ENCODE measurements at regions not wholly inside any gene's neighbourhood (a gene's known extent, or its start where the extent isn't known, plus 50 kb on each side); places are given as distances from the start of the nearest gene placed in this dataset.

DNA sequence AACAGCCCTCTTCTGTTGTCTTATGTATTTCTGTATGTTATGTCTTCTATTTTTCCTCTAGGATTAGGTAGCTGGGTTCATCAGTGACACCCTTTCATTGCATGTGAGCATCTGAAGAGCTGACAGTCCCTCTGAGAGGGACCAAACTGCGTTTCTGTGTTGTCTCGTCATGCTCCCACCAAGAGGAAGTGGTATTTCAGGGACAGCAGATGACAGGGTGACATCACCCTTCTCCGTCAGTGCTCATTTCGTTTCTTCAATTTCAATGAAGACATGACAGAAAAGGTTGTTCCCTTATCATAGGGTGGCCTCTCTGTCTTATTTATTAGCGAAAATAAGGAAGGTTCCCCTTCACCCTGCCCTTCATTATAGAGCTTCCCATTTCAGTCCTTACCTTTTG lies 225.9 kb upstream of the NR4A3 start:
- H3K4me3 ChIP-seq (ENCODE audit: control insufficient read depth, low read depth, low read length) = no peak overlapping the region
- DNase-seq (ENCODE audit: low read depth) = no peak
- TF ChIP-seq, protein P1, sequence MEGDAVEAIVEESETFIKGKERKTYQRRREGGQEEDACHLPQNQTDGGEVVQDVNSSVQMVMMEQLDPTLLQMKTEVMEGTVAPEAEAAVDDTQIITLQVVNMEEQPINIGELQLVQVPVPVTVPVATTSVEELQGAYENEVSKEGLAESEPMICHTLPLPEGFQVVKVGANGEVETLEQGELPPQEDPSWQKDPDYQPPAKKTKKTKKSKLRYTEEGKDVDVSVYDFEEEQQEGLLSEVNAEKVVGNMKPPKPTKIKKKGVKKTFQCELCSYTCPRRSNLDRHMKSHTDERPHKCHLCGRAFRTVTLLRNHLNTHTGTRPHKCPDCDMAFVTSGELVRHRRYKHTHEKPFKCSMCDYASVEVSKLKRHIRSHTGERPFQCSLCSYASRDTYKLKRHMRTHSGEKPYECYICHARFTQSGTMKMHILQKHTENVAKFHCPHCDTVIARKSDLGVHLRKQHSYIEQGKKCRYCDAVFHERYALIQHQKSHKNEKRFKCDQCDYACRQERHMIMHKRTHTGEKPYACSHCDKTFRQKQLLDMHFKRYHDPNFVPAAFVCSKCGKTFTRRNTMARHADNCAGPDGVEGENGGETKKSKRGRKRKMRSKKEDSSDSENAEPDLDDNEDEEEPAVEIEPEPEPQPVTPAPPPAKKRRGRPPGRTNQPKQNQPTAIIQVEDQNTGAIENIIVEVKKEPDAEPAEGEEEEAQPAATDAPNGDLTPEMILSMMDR (conservative IDR thresholded peaks at IDR 0.05; ENCODE audit: control insufficient read depth, insufficient read depth, low read depth, low read length) = no peak

DNA sequence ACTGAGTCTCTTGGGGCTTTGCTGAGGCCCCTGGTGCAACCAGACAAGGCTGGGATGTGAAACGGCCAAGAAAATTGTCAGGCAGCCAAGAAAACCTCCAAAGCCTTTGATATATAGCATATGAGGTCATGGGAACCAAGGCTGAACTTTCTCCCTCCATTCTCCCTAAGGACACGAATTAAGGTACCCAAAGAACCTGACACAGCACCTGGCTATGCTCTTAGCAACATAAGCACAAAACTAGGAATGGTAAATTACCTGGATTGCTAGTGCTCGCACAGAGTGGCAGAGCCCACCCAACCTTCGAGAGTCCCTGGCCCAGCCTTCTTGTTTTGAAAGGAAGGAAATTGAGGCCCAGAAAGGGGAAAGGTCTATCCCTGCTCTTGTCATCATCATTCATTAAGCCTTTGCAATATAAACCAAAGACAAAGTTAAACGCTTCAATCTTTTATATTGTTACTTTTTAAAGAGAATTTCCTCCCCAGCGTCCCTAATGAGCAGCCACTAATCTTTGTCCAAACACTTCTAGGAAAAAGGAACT lies 220.0 kb upstream of the NR4A3 start:
- DNase-seq (ENCODE audit: low read depth) = peak; percentile 31
- no peak overlapping the region for H3K4me3 ChIP-seq (ENCODE audit: control insufficient read depth, low read depth, low read length)
- TF ChIP-seq, protein P1 (conservative IDR thresholded peaks at IDR 0.05; ENCODE audit: control insufficient read depth, insufficient read depth, low read depth, low read length) = no peak

DNA sequence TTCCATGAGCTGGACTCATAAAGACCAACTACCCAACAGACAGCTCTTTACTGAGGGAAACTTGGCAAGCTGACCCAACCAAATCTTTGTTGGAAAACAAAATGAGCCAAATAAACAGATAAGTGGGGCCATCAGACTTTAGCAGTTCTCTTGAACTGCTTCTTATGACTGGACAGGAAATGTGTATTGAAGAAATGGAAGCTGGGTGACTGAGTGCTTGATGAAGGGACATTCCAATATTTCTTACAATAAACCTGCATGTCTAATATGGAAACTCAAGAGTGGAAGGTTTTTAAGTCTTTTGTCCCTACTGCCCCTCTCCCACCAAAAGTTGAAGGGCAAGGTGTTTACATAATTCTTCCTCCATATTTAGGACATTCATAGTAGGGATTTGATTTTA lies 218.8 kb upstream of the NR4A3 start:
- TF ChIP-seq, protein P1 (conservative IDR thresholded peaks at IDR 0.05; ENCODE audit: control insufficient read depth, insufficient read depth, low read depth, low read length) = no peak
- H3K4me3 ChIP-seq (ENCODE audit: control insufficient read depth, low read depth, low read length) = no peak overlapping the region
- no peak for DNase-seq (ENCODE audit: low read depth)

DNA sequence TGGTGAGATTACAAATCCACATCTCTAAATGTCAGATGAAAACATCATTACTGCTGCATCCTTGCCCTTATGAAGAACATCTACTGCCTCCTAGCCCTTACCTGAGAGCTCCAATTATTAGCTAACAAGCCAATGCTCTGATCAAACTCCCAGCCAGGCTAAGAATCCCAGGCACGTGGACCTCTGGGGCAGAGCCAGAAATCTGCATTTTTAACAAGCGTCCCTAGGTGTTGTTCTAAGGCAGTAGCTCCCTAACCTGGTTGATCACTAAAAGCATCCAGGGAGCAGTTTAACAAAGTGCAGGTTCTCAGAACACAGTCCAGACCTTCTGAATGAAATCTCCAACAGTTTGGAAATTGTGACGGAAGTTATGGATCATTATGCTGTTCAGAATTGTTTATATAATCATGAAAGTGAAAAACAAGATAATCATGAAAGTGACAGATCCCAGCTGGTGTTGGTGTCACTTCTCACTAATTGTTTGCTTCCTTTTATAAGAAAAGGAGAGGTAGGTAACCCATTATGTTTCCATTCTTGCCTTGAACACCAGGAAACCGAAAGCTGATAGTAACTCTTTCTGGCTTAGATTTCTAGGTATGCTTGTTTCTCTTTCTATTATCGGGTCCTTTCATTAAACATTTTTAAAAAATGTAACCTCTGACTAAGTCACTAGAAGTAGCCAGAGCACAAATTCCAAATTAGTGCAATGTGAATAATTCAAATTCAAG lies 216.5 kb upstream of the NR4A3 start:
- TF ChIP-seq, protein P1 (conservative IDR thresholded peaks at IDR 0.05; ENCODE audit: control insufficient read depth, insufficient read depth, low read depth, low read length) = no peak
- H3K4me3 ChIP-seq (ENCODE audit: control insufficient read depth, low read depth, low read length) = no peak overlapping the region
- DNase-seq (ENCODE audit: low read depth) = no peak

DNA sequence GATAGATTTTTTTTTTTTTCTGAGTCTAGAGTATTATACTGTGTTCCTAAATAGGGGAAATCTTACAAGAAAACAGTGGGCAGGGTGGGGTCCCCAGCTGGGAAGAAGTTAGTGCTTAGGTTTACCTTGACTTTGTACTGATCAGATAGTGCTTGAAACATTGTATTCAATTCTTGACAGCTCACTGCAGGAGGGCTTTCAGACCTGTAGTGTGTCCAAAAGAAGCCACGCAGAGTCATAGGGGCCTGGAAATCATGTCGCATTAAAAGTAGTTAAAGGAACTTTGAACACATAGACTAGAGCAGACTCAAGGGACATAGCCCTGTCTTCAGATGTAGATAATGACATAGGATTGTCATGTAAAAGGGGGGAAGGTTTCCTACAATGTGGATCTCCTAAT lies 215.4 kb upstream of the NR4A3 start:
- no peak overlapping the region for H3K4me3 ChIP-seq (ENCODE audit: control insufficient read depth, low read depth, low read length)
- TF ChIP-seq, protein P1 (conservative IDR thresholded peaks at IDR 0.05; ENCODE audit: control insufficient read depth, insufficient read depth, low read depth, low read length) = no peak
- DNase-seq (ENCODE audit: low read depth) = no peak

DNA sequence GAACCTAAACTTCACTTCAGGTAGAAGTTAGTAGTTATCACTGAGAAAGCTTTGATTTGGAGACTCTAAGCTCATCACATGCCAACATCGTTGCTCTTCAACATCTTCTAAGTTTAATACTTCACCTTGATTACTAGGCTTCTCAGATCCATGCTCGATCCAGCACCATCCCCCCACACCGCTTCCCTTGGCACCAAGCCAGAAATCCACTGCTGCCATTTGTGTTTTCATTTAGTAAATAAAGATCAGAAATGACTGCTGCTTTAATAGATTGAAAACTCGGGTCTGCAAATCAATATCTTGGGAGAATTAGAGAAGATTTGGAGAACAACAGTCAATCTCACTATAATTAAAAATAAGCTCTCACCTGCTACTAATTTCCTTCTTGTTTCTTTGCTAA lies 214.7 kb upstream of the NR4A3 start:
- H3K4me3 ChIP-seq (ENCODE audit: control insufficient read depth, low read depth, low read length) = no peak overlapping the region
- no peak for DNase-seq (ENCODE audit: low read depth)
- TF ChIP-seq, protein P1 (conservative IDR thresholded peaks at IDR 0.05; ENCODE audit: control insufficient read depth, insufficient read depth, low read depth, low read length) = no peak
